Osteocyte (in vitro differentiated cells): ENCODE measurements at regions not wholly inside any gene's neighbourhood (a gene's known extent, or its start where the extent isn't known, plus 50 kb on each side); places are given as distances from the start of the nearest gene placed in this dataset.
"Not testable (repeated sequence)": the region's sequence is repeated elsewhere in the genome, so short reads cannot be mapped to it uniquely, and the experiment has no call there.

Source experiments
- DNase-seq: peaks from one replicate; pipeline ENCODE4 v3.0.0; 2021; ENCODE audit warnings: mixed read lengths; ENCODE audit not compliant: unreplicated experiment; ENCODE audit errors: extremely low spot score
- H3K27ac Mint-ChIP-seq: one replicate; pipeline ENCODE4 v1.8.0; 2021; ENCODE audit warnings: mild to moderate bottlenecking, mixed read lengths; ENCODE audit not compliant: unreplicated experiment
- H3K27me3 Mint-ChIP-seq: one replicate; pipeline ENCODE4 v1.8.0; 2021; ENCODE audit warnings: mixed read lengths; ENCODE audit not compliant: unreplicated experiment
- H3K36me3 Mint-ChIP-seq: one replicate; pipeline ENCODE4 v1.8.0; 2021; ENCODE audit warnings: mixed read lengths; ENCODE audit not compliant: unreplicated experiment
- H3K4me1 Mint-ChIP-seq: one replicate; pipeline ENCODE4 v1.8.0; 2021; ENCODE audit warnings: mixed read lengths; ENCODE audit not compliant: unreplicated experiment
- H3K4me3 Mint-ChIP-seq: one replicate; pipeline ENCODE4 v1.8.0; 2021; ENCODE audit warnings: mild to moderate bottlenecking, moderate library complexity, mixed read lengths; ENCODE audit not compliant: unreplicated experiment
- H3K9me3 Mint-ChIP-seq: one replicate; pipeline ENCODE4 v1.8.0; 2021; ENCODE audit warnings: mixed read lengths; ENCODE audit not compliant: unreplicated experiment
- CTCF ChIP-seq: fragments of 200-600 bp; sonication (generic); IDR thresholded peaks from 2 replicates; pipeline ENCODE4 v1.5.0; 2021; ENCODE audit warnings: antibody characterized with exemption, mild to moderate bottlenecking, moderate library complexity

GRCh38 chr12:61563665-61564450, 696.3 kb upstream of the USP15 start:
- H3K9me3 Mint-ChIP-seq, result no peaks in the 10 kb centered on the region
- no peak for TF ChIP-seq CTCF
- no peaks in the 10 kb centered on the region for H3K4me1 Mint-ChIP-seq
- no peaks in the 10 kb centered on the region for H3K36me3 Mint-ChIP-seq
- no peaks in the 10 kb centered on the region for H3K27me3 Mint-ChIP-seq
- H3K27ac Mint-ChIP-seq, result no peak overlapping the region
- no peak overlapping the region for H3K4me3 Mint-ChIP-seq
- no peak for DNase-seq

DNA sequence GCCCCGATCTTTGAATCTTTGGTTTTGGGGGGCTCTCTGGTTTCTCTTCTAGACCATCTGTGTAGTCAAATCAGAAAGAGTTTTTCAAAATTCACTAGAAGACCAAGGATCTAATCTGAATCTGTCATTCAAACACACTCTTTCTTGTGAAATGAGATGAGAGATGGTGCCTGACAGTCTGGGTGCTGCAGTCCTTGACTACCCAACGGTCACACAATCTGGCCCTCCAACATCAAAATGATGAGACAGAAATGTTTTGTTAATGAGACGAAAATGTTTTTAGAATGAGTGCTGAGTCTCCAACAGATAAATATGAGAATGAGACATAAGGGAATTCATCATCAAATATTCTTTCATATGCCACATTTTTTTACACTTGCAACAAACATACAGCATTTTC, 695.7 kb upstream of the USP15 start:
- DNase-seq, result no peak
- Mint-ChIP-seq H3K27me3 (no peaks in the 10 kb centered on the region), H3K4me3 (no peak overlapping the region), H3K36me3 (no peaks in the 10 kb centered on the region), H3K9me3 (no peaks in the 10 kb centered on the region), H3K4me1 (no peaks in the 10 kb centered on the region), H3K27ac (no peak overlapping the region)
- TF ChIP-seq CTCF, result no peak

DNA sequence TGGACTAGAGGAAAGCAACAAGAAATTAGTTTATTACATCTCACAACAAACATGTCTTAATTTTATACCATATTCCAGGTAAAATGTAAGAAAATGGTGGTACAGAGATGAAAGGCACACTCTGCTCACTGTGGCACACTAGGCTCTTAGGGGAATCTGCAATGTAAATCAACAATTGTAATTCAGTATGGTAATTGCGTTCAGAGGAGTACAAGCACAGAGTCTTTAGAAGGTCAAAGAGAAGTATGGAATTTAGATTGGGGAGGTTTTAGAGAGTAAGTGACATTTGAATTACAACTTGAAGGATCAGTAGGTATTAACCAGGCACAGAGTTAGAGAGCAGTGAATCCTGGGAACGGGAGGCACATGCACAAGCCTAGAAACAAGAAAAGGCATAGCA, 694.0 kb upstream of the USP15 start:
- H3K36me3 Mint-ChIP-seq, result no peaks in the 10 kb centered on the region
- no peak overlapping the region for H3K27ac Mint-ChIP-seq
- H3K4me1 Mint-ChIP-seq, result no peaks in the 10 kb centered on the region
- no peaks in the 10 kb centered on the region for H3K9me3 Mint-ChIP-seq
- H3K27me3 Mint-ChIP-seq, result no peaks in the 10 kb centered on the region
- no peak for DNase-seq
- H3K4me3 Mint-ChIP-seq, result no peak overlapping the region
- no peak for TF ChIP-seq CTCF

DNA sequence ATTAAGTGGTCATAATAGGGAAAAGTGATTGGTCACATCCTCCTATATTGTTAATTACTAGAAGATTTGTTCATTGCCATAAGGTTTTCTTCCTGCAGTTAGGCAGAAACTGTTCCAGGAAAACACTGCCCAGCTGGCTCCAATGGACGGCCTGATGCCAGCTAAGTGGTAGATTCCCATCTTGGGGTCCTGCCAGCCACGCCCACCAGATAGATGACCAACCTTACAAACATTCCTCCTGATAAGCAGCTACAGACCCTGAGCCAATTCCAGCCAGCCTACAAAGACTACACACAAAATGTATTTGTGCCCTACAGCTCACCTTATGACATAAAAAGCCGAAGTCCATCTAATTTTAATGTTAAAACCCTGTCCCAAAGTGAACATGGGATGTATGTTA, 685.9 kb upstream of the USP15 start:
- no peaks in the 10 kb centered on the region for H3K9me3 Mint-ChIP-seq
- no peaks in the 10 kb centered on the region for H3K27me3 Mint-ChIP-seq
- TF ChIP-seq CTCF, result no peak
- H3K4me3 Mint-ChIP-seq, result no peak overlapping the region
- no peak for DNase-seq
- H3K4me1 Mint-ChIP-seq, result no peaks in the 10 kb centered on the region
- no peak overlapping the region for H3K27ac Mint-ChIP-seq
- no peaks in the 10 kb centered on the region for H3K36me3 Mint-ChIP-seq

DNA sequence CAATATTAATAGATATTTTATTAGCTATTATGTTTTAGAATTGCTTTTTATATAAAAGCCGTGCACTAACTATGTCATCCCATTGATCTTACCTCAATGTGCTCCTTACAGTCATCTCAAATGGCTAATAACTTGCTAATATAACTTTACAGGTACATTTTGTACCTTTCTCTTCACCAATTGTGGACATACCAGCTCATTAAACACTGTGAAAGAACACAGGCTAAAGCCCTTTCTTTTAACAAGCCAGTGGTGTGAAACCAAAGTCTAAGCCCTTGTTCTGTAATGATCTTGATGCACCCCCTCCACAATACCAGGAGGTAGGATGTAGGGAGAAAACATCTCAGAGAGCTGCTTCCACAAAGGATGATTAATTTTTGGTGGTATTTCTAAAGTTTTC, 675.3 kb upstream of the USP15 start:
- Mint-ChIP-seq H3K4me1 (no peaks in the 10 kb centered on the region), H3K27me3 (no peaks in the 10 kb centered on the region), H3K27ac (no peak overlapping the region), H3K9me3 (peaks cover 35% of the 10 kb centered on the region), H3K36me3 (no peaks in the 10 kb centered on the region), H3K4me3 (no peak overlapping the region)
- no peak for TF ChIP-seq CTCF
- DNase-seq, result no peak

GRCh38 chr12:61590864-61591263, 669.3 kb upstream of the USP15 start:
- not testable (repeated sequence) for H3K4me3 Mint-ChIP-seq, H3K36me3 Mint-ChIP-seq, DNase-seq, H3K27me3 Mint-ChIP-seq, H3K4me1 Mint-ChIP-seq, H3K27ac Mint-ChIP-seq
- H3K9me3 Mint-ChIP-seq, result peaks cover 58% of the 10 kb centered on the region
